IgD-negative memory B cell (primary cell): ENCODE measurements at regions not wholly inside any gene's neighbourhood (a gene's known extent, or its start where the extent isn't known, plus 50 kb on each side); places are given as distances from the start of the nearest gene placed in this dataset.

Experiments
- H3K27ac Mint-ChIP-seq, 3 donors: one replicate each; pipeline ENCODE4 v1.8.0; 2020 to 2022; ENCODE audit warnings: mild to moderate bottlenecking in 3 of 3, mixed read lengths in 3 of 3, moderate library complexity in 1 of 3
- H3K27me3 Mint-ChIP-seq: one replicate; pipeline ENCODE4 v1.8.0; 2021; ENCODE audit warnings: mixed read lengths
- H3K36me3 Mint-ChIP-seq: one replicate; pipeline ENCODE4 v1.8.0; 2020; ENCODE audit warnings: mild to moderate bottlenecking, mixed read lengths
- H3K4me1 Mint-ChIP-seq, 3 donors: one replicate each; pipeline ENCODE4 v1.8.0; 2020 to 2022; ENCODE audit warnings: mixed read lengths in 3 of 3, mild to moderate bottlenecking in 1 of 3
- H3K4me3 Mint-ChIP-seq, 4 donors: one replicate each; pipeline ENCODE4 v1.8.0; 2020 to 2022; ENCODE audit warnings: mild to moderate bottlenecking in 4 of 4, mixed read lengths in 4 of 4, moderate library complexity in 3 of 4
- H3K9me3 Mint-ChIP-seq, 3 donors: one replicate each; pipeline ENCODE4 v1.8.0; 2020 to 2021; ENCODE audit warnings: mixed read lengths in 3 of 3, mild to moderate bottlenecking in 1 of 3

DNA sequence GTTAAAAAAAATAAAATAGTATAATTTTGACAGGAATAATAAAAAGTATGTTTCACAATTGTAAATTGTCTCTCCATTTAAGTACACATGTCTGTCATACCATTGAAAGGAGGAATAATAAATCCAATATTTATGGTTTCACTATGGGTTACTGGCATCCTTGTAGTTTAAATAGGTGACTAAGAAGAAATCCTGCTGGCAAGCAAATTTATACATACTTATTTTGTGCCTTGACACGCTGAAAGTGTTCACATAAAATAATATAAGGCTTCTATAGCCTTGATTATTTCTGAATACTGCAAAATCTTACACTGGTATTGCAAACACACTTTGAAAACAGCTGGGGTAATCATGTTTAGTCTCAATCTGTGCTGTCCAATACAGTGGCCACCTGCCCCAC lies 138.3 kb upstream of the ETAA1 start:
- H3K27me3 Mint-ChIP-seq: no peaks in the 10 kb centered on the region
- H3K36me3 Mint-ChIP-seq: no peaks in the 10 kb centered on the region
- H3K9me3 Mint-ChIP-seq: peaks cover 0 to 2% (median 2%) of the 10 kb centered on the region in 3 donors
- H3K27ac Mint-ChIP-seq: no peak overlapping the region
- no peaks in the 10 kb centered on the region for H3K4me1 Mint-ChIP-seq
- no peak overlapping the region for H3K4me3 Mint-ChIP-seq

DNA sequence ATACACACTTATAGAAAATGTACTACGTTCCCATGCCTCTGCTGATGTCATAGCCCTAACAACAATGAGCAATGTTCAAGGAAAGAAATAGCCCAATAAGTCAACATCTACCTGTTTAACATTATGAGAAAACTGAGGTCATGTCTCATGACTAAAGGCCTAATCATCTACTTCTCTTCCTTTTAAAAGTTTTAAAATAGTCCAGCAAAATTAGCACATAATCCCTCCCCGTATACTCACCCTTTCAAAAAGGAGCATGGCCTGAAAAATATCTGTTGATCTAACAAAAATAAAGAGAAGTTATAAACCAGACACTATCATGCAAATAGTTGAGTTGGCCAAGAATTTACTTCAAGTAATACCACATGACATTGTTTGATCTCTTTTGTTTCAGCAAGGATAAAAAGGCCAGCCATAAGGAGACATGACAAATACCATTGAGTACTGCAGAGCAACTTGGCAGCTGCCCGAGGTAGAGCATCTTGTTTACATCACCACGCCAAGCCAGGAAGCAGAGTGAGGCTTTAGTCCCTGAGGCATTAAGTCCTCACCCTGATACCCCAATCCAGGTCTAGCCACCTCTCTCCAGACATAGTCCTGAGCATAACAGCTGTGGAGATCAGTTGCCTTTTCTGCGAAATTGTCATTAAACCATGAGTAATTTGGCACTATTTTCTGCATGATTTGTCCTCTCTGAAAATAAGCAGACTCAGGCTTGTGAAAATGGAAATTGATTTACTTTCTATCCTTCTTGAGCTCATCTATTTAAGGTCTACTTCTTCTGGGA lies 137.4 kb upstream of the ETAA1 start:
- H3K27me3 Mint-ChIP-seq: no peaks in the 10 kb centered on the region
- H3K27ac Mint-ChIP-seq: no peak overlapping the region
- H3K9me3 Mint-ChIP-seq: peaks cover 0 to 2% (median 0%) of the 10 kb centered on the region in 3 donors
- no peaks in the 10 kb centered on the region for H3K4me1 Mint-ChIP-seq
- H3K36me3 Mint-ChIP-seq: no peaks in the 10 kb centered on the region
- no peak overlapping the region for H3K4me3 Mint-ChIP-seq

DNA sequence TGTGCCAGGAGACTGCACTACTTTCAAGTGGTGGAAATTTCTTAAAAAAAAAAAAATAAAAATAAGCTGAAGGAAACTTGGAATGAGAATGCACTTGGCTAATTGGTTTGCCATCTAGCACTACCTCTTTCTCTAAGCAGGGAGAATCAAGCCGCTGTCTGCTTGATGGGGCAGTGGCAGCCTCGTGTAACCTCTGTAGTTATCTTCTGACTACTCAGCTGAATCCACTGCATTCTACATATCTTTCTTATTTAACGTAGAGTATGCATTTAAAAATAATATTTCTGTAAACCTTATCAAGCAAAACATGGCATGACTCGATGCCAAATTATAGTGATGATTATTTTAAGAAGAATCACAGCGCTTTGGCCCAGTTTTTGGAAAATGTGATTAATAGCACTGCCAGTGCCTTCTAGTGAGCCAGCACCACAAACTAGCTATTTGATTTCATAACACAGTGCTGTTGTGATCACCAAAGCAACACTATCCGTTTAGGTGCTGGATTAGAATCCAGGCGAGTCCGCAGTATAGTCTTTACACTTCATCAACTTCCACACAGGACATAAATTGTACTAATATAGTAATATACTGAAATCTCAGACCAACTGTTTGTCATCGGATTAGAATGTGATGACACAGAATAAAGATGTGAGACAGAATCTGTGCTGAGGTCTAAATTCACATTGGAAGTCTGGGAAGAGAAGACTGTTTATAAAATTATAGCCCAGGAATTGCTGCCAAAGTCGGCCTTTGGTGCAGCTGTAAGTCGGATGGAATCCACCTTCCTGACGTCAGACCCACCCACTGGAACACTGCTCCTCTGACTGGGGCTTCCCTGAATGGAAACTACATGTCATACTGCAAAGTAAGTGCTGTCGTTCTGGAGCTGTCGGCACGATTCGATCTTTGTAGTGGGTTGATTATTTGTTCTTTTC lies 136.5 kb upstream of the ETAA1 start:
- H3K9me3 Mint-ChIP-seq: peaks cover 0 to 2% (median 0%) of the 10 kb centered on the region in 3 donors
- H3K4me1 Mint-ChIP-seq: no peaks in the 10 kb centered on the region
- no peak overlapping the region for H3K4me3 Mint-ChIP-seq
- no peaks in the 10 kb centered on the region for H3K27me3 Mint-ChIP-seq
- H3K27ac Mint-ChIP-seq: no peak overlapping the region
- no peaks in the 10 kb centered on the region for H3K36me3 Mint-ChIP-seq

DNA sequence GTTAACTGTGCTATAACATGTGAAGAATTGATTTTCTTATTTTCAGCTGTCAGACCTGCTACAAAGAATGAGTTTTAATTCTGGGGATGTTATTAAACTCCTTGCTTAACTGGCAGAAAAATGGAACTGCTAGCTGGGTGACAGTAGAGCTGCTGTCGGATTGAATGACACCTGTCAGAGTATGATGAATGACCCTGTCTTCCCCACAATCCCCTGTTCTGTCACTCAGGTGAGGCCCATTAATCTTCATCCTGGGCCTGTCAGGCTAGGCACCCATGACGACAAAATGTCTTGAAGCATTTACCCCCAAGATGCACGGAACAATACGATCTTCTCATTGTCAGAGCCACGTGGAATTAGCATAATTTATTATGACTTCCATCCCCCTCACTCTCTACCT lies 129.9 kb upstream of the ETAA1 start:
- no peaks in the 10 kb centered on the region for H3K4me1 Mint-ChIP-seq
- peaks cover 1% of the 10 kb centered on the region for H3K27me3 Mint-ChIP-seq
- no peak overlapping the region for H3K4me3 Mint-ChIP-seq
- H3K27ac Mint-ChIP-seq: no peak overlapping the region
- H3K9me3 Mint-ChIP-seq: peaks cover 0 to 2% (median 0%) of the 10 kb centered on the region in 3 donors
- H3K36me3 Mint-ChIP-seq: no peaks in the 10 kb centered on the region

DNA sequence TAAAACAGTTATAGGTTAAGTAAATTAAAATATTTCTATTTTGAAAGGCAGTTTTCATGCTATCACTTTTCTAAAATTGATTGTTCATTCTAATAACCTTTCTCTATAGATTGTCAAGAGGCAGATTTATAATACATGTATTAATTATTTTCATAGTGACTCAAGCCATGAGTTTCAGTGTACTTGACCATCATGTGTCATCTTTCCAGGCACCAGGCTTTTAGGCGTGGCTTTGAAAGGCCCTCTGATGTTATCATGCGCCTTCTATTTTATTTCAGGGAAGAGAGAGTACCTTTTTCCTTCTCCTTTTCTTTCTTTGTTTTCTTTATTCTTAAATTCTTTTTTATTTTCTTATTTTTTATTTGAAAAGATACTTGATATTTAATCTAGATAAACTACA lies 128.3 kb upstream of the ETAA1 start:
- no peaks in the 10 kb centered on the region for H3K4me1 Mint-ChIP-seq
- H3K4me3 Mint-ChIP-seq: no peak overlapping the region
- H3K27ac Mint-ChIP-seq: no peak overlapping the region
- H3K9me3 Mint-ChIP-seq: no peaks in the 10 kb centered on the region
- H3K36me3 Mint-ChIP-seq: no peaks in the 10 kb centered on the region
- H3K27me3 Mint-ChIP-seq: peaks cover 4% of the 10 kb centered on the region

DNA sequence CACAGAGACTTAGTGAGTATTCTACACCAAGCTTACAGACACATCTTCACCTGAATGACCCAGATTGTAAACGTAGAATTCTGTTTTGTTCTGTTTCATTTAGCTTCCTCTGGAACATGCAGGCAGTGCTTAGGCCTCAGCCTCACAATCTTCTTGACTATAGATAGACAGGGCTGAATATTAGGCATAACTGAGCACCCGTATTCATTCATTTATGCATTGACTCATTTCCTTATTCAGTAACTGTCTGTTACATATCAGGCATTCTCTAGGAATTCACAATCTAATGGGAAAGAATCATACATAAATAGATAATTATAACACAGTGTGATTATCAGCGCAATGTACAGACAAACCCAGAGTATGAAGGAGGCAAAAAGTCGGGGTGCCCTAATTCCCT lies 124.9 kb upstream of the ETAA1 start:
- H3K27me3 Mint-ChIP-seq: peaks cover 4% of the 10 kb centered on the region
- no peaks in the 10 kb centered on the region for H3K36me3 Mint-ChIP-seq
- H3K9me3 Mint-ChIP-seq: no peaks in the 10 kb centered on the region
- H3K4me1 Mint-ChIP-seq: no peaks in the 10 kb centered on the region
- H3K4me3 Mint-ChIP-seq: no peak overlapping the region
- H3K27ac Mint-ChIP-seq: no peak overlapping the region

DNA sequence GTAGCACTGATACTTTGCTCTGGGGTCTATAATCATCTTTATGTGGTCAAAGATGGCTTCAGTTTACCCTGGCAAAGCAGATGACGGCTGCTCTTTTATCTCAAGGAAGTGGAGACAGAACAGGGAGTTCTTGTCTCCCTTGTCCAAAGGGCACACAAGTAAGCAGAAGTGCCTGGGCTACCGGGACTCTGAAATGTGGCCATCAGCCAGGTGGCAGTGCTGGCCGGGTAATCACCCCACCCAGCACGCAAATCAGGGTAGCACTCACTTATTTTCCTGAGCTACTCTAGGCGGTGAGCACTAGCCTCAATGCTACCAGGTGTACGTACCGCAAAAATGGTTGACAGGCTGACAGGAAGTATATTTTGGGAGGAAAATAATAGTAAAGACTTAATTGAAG lies 119.7 kb upstream of the ETAA1 start:
- Mint-ChIP-seq H3K27me3 (peaks cover 5% of the 10 kb centered on the region), H3K4me1 (no peaks in the 10 kb centered on the region), H3K4me3 (no peak overlapping the region)

DNA sequence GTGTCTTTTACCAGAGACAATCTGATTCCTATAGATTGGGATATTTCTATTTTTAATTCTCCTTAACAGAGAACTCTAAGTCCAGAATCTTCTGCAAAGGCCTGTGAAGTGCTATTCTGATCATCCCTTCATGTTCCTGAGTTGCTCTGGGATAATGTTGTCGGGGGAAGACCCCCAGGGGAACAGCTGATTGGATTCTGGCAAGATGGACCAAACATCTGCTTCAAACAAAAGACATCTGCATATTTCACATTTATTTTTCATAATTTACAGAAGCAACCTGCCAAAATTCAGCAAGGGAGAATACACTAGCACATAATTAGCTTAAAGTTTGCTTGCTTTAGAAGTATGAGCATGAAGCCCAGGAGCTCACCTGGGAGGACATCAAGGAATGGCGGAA lies 116.0 kb upstream of the ETAA1 start:
- Mint-ChIP-seq H3K4me3 (no peak overlapping the region), H3K27me3 (peaks cover 6% of the 10 kb centered on the region), H3K9me3 (peaks cover 0 to 2% (median 0%) of the 10 kb centered on the region in 3 donors), H3K4me1 (no peaks in the 10 kb centered on the region), H3K27ac (no peak overlapping the region), H3K36me3 (no peaks in the 10 kb centered on the region)

More for the DNA sequence above, 119.7 kb upstream of the ETAA1 start:
- Mint-ChIP-seq H3K9me3 (no peaks in the 10 kb centered on the region), H3K36me3 (no peaks in the 10 kb centered on the region), H3K27ac (no peak overlapping the region)

DNA sequence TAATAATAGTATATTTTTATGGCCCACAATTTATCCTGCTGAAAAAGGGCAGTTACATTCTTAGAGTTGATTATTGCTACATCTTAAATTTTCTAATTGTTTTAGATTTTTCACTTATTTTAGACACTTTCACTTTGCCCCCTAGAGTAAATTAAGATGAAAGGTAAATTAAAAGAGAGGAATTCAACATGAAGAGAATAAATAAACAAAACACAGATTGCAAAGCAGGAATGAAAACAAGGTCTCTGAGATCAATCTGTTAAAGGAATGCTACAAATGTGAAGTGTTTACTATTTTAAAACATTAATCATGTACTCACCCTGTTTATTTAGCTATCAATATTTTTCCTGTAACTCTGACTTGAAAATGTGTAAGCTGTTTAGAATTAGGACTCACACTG lies 113.5 kb upstream of the ETAA1 start:
- Mint-ChIP-seq H3K4me1 (no peaks in the 10 kb centered on the region), H3K36me3 (no peaks in the 10 kb centered on the region), H3K27ac (no peak overlapping the region), H3K4me3 (no peak overlapping the region), H3K27me3 (peaks cover 6% of the 10 kb centered on the region), H3K9me3 (peaks cover 0 to 3% (median 2%) of the 10 kb centered on the region in 3 donors)

DNA sequence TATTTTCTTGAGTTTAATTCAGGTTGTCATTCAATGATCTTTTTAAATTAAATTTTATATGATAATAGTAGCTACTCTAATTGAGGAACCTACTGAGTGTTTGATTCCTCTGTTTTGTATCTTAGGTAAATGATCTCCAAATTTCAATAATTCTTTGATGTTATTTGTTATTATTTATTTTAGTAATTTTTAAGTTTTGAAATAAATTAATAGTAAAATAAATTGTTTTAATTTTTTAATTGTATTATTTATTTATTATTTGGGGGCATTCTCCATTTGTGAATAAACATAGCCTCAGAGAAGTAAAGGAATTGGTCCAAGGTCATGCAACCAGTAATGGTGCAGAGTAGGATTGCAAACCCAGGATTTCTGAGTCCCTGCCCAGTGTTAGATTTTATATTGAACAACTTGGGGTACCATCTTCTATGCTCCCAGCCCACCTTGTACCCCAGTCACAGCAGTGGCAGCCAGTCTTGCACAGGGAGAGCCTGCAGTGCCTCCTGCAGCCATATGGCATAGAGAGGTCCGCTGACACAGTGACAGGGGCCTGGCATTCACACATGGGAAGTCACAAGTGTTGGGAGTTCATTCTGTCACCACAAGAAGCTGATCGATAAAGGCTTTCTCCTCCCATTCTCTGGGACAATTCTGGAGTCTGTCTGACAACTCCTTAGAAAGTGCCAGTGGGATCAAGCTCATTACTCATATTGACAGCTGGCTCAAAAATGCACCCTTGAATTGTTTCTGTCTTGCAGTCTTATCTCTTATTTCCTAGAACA lies 110.0 kb upstream of the ETAA1 start:
- no peak overlapping the region for H3K27ac Mint-ChIP-seq
- peak overlapping the region in 1 of 4 donors; percentile 70 for H3K4me3 Mint-ChIP-seq
- H3K27me3 Mint-ChIP-seq: peaks cover 4% of the 10 kb centered on the region
- peaks cover 0 to 3% (median 2%) of the 10 kb centered on the region in 3 donors for H3K9me3 Mint-ChIP-seq
- no peaks in the 10 kb centered on the region for H3K36me3 Mint-ChIP-seq
- H3K4me1 Mint-ChIP-seq: no peaks in the 10 kb centered on the region

DNA sequence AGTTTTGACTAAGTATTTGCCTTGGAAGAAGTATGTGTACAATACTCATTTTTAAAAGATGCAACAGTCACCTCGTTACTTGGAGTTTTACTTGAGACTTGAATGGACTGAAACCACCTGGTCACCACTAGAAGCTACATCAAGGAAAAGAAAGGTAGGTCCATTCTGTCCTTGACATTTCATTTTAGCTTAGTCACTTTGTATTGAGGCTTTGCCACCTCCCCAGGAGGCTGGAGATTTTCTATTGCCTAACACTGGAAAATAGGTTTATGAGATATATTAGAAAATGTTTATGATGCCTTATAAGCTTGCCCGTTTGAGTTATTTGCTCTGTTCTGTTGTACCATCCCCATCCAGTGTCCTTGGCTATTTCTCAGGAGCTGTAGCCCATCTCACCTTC lies 107.9 kb upstream of the ETAA1 start:
- no peak overlapping the region for H3K27ac Mint-ChIP-seq
- H3K4me1 Mint-ChIP-seq: no peaks in the 10 kb centered on the region
- peaks cover 0 to 3% (median 2%) of the 10 kb centered on the region in 3 donors for H3K9me3 Mint-ChIP-seq
- H3K27me3 Mint-ChIP-seq: peaks cover 4% of the 10 kb centered on the region
- no peaks in the 10 kb centered on the region for H3K36me3 Mint-ChIP-seq
- H3K4me3 Mint-ChIP-seq: no peak overlapping the region

DNA sequence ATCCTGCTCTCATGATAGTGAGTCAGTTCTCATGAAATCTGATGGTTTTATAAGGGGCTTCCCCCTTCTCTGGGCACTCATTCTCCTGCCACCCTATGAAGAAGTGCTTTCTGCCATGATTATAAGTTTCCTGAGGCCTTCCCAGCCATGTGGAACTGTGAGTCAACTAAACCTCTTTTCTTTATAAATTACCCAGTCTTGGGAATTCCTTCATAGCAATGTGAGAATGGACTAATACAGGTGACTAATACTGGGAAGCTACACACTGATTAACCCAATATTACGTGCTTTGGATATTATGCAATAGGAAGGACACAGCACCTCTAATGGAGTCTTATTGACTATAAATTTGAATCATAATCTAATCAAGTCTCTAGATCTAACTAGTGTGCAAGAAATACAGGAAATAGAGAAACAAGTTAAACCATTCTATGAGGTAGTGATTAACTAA lies 107.2 kb upstream of the ETAA1 start:
- no peak overlapping the region for H3K4me3 Mint-ChIP-seq

DNA sequence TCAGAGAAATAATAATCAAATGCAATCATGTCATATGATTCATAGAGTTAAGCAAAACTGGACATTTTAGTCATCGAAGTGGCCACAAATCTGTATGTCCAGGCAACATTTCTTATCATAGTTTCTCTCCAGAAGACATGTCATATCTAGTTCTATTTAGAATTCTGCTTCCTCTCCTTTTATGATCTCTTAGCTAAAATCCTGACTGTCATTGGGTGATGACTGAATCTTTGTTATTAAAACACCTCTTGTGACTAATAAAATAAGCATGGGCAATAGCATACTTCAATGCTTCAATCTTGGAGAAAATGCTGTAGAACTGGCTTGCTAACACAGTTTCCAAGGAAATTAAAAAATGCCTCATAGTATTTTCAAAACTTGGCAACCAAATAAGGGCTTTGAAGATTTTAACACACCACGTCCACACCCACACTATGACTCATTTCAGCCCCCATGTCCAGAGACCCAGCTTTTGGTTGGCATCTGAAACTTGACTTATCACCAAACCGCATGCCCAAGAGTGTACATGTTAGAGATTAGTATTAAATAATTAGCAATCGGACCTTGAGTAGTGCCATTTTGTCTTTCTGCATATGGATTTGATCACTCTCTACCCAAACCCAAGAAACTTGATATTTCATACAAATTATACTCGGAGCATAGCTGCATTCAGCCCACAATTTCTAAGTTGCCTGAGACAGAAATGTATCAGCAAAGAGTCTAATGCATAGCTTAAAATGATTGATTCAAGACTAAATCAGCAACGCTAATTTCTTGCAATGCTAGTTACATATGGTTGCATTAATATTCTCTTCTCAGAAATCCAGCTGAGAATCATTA lies 106.5 kb upstream of the ETAA1 start:
- Mint-ChIP-seq H3K36me3 (no peaks in the 10 kb centered on the region), H3K4me1 (no peaks in the 10 kb centered on the region)

More for the DNA sequence above, 107.2 kb upstream of the ETAA1 start:
- no peaks in the 10 kb centered on the region for H3K4me1 Mint-ChIP-seq
- H3K36me3 Mint-ChIP-seq: no peaks in the 10 kb centered on the region
- H3K27me3 Mint-ChIP-seq: peaks cover 4% of the 10 kb centered on the region
- H3K9me3 Mint-ChIP-seq: peaks cover 0 to 3% (median 2%) of the 10 kb centered on the region in 3 donors
- H3K27ac Mint-ChIP-seq: no peak overlapping the region

DNA sequence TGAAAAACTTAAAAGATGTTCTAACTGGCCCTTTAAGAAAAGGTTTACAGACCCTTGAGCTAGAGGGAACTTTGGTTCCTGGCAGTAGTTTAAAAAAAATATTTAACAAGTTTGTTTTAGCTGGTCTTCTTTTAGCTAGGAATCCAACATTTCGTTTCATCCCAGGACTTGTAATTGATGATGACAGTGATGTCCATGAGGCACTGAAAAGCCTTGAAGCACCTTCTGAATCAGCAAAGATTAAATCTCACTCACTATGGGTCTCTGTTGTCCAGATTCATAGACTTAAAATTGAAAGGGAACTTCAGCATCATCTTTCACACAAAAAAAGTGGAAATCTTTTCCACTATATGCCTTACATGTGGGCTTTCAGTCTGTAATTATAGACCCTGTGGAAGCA lies 102.9 kb upstream of the ETAA1 start:
- no peak overlapping the region for H3K27ac Mint-ChIP-seq
- no peak overlapping the region for H3K4me3 Mint-ChIP-seq
- peaks cover 2% of the 10 kb centered on the region for H3K27me3 Mint-ChIP-seq
- no peaks in the 10 kb centered on the region for H3K36me3 Mint-ChIP-seq
- H3K9me3 Mint-ChIP-seq: peaks cover 0 to 3% (median 0%) of the 10 kb centered on the region in 3 donors
- H3K4me1 Mint-ChIP-seq: no peaks in the 10 kb centered on the region

More for the DNA sequence above, 106.5 kb upstream of the ETAA1 start:
- H3K4me3 Mint-ChIP-seq: no peak overlapping the region
- H3K27ac Mint-ChIP-seq: no peak overlapping the region
- peaks cover 0 to 3% (median 0%) of the 10 kb centered on the region in 3 donors for H3K9me3 Mint-ChIP-seq
- peaks cover 1% of the 10 kb centered on the region for H3K27me3 Mint-ChIP-seq
